ENCODE measurements at regions not wholly inside any gene's neighbourhood (a gene's known extent, or its start where the extent isn't known, plus 50 kb on each side); places are given as distances from the start of the nearest gene placed in this dataset.

DNA sequence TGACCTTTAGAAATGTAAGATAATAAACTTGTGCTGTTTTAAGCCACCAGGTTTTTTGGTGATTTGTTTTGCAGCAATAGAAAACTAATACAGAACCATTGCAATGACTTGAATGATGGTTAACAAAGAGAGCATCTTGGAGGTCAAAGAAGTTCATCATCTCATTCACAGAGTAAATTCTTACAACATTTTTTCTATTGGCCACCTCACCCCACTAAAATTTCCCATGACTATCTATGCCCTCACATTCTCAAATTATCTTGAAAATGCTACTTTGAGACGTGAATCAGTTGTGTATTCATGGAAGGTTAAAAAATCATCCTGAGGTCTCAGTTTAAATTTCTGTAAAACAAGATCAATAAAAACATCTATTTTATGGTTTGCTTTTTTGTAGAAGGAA, 754.2 kb downstream of the SORCS1 start:
- TF ChIP-seq CTCF (IDR thresholded peaks at IDR 0.05) = no peak
- no peak for TF ChIP-seq POLR2A (IDR thresholded peaks at IDR 0.05)

Data from right lobe of liver (tissue), 4 donors.